Epithelial cell of esophagus (primary cell): ENCODE measurements at regions not wholly inside any gene's neighbourhood (a gene's known extent, or its start where the extent isn't known, plus 50 kb on each side); places are given as distances from the start of the nearest gene placed in this dataset.

Experiments used
- DNase-seq: peaks from one replicate; pipeline ENCODE4 v3.0.0; 2010; ENCODE audit warnings: low read depth
- H3K4me3 ChIP-seq: 2 replicates; pipeline ENCODE4 v1.5.1; 2011; ENCODE audit warnings: mild to moderate bottlenecking, low read length, control low read depth
- TF ChIP-seq, protein P1 (sequence below): IDR thresholded peaks from 2 replicates; pipeline ENCODE4 v1.5.1; 2011; ENCODE audit warnings: low read depth, mild to moderate bottlenecking, low read length, control low read depth, inconsistent platforms; ENCODE audit not compliant: insufficient read depth; ENCODE audit errors: missing control alignments

DNA sequence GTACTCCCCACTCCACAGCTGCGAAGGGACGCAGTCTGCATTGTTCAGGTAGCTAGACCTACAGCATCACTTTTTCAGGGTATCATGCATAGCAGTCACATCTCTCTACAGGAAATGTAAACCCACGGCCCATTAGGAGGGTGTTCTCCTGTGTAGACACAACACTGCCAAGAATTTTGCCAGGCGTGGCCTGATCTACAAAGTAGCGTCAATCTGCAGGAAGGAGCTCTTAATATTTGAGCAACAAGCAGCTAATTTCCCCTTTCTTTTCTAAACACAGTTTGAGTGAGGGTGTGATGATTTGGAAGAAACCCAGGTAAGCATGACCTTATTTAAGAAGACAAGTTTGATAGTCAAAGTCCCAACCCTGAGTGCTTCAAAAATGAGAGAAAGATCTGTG is 419.0 kb downstream of the GADD45G start:
- no peak overlapping the region for H3K4me3 ChIP-seq
- no peak for DNase-seq
- TF ChIP-seq, protein P1, sequence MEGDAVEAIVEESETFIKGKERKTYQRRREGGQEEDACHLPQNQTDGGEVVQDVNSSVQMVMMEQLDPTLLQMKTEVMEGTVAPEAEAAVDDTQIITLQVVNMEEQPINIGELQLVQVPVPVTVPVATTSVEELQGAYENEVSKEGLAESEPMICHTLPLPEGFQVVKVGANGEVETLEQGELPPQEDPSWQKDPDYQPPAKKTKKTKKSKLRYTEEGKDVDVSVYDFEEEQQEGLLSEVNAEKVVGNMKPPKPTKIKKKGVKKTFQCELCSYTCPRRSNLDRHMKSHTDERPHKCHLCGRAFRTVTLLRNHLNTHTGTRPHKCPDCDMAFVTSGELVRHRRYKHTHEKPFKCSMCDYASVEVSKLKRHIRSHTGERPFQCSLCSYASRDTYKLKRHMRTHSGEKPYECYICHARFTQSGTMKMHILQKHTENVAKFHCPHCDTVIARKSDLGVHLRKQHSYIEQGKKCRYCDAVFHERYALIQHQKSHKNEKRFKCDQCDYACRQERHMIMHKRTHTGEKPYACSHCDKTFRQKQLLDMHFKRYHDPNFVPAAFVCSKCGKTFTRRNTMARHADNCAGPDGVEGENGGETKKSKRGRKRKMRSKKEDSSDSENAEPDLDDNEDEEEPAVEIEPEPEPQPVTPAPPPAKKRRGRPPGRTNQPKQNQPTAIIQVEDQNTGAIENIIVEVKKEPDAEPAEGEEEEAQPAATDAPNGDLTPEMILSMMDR, result no peak

DNA sequence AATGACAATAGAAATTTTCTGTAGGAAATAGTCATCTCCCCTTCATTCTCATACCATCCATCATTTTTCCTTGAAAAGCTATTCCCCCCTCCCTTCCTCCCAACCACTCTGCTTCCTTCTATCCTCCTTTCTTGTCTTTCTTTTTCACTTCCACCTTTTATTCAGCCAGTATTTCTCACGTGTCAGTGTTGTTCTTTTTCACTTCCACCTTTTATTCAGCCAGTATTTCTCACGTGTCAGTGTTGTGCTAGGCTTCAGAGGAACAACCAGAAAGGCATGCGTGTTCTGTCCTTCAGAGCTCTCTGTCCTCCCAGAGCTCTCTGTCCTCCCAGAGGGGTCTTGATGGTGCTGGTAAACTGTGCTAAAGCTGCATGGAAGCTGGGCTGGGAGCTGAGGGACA is 419.6 kb downstream of the GADD45G start:
- no peak overlapping the region for H3K4me3 ChIP-seq
- DNase-seq, result no peak
- TF ChIP-seq, protein P1, result no peak

DNA sequence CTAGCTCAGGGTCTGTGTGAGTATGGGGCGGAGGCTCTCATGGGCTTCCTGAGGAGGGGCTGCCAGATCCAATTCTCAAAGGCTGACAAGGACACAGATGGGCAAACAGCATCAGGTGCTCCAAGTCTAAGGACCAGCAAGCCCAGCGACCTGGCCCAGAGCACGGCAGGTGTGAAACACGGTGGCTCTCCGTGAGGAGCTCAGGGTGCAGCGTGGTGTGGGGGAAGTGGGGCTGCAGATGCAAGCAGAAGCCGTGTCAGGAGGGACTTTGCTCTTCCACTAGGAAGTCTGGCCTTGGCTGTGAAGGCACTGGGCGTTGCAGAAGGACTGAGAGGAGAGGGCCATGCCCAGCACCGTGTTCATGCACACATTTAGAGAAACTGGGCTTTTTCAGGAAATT is 420.0 kb downstream of the GADD45G start:
- TF ChIP-seq, protein P1, result no peak
- DNase-seq, result no peak
- no peak overlapping the region for H3K4me3 ChIP-seq

DNA sequence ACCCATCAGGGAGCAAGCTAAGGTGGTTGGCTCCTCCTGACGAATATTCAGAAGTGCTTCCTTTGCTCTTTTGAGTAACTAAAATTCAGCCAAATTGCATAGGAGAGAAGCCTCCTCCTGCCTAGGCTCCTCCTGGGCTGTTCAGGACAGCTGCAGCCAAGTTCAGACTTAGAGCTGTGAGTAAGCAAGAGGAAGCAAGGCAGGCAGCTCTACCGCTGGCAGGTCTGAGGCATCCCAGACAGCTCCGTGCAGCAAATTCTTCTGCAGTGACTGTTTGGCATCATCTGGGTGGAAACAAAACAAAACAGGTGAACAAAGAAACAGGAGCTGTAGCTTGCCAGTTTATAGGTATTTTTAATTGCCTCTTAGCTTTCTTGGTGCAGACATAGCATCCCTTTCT is 421.0 kb downstream of the GADD45G start:
- no peak overlapping the region for H3K4me3 ChIP-seq
- DNase-seq, result peak; percentile 98
- TF ChIP-seq, protein P1, result no peak

DNA sequence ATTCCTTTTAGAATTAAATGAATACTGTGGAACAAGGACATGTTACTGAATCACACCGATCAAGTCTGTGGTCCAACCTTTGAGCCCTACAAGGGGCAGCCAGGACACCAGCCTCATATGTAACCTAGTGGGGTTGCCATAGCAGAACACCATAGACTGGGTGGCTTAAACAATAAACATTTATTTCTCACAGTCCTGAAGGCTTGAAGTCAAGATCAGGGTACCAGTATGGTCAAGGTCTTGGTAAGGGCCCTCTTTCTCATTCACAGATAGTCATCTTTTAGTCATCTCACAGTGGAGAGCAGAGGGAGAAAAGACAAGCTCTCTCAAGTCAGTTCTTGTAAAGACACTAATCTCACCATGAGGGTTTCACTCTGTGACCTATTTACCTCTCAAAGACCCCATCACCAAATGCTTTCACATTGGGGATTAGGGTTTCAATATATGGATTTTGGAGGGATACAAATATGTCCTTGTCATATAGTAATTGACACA is 422.5 kb downstream of the GADD45G start:
- H3K4me3 ChIP-seq, result no peak overlapping the region
- DNase-seq, result peak; percentile 56
- TF ChIP-seq, protein P1, result no peak

DNA sequence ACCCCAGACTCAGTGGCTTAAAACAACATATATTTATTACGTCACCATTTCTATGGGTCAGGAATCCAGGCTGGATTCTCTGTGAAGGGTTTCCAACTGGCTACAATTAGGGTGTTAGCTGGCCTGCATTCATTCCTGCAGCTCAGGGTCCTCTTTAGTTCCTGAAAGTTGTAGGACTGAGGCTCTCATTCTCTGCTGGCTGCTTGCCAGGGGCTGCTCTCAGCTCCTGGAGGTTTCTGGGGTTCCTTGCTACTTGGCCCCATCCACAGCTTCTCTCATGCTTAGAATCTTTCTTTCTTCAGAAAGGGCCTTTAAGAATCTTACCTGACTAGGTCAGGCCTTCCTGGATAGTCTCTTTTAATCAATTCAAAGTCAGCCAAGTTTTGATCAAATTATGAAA is 424.6 kb downstream of the GADD45G start:
- TF ChIP-seq, protein P1, result no peak
- DNase-seq, result no peak
- no peak overlapping the region for H3K4me3 ChIP-seq

DNA sequence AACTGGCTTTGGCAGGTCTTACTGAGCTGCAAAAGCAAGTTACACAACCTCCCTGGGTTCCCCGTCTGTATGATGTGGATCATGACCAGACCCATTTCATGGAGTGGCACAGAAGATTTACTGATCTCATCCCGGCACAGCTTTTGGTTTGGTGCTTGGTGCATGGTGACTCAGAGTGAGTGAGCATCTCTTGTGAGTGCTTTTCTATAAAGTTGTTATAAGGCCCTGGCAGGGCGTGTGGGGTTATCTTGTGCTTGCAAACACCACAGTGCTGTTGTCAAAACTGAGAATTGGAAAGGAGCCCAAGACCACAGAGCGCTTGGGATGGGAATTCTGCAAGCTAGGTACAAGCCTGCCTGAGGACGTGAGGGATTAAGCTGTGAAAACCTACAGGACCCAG is 425.2 kb downstream of the GADD45G start:
- peak; percentile 80 for DNase-seq
- no peak overlapping the region for H3K4me3 ChIP-seq
- TF ChIP-seq, protein P1, result no peak
